ENCODE measurements at regions not wholly inside any gene's neighbourhood (a gene's known extent, or its start where the extent isn't known, plus 50 kb on each side); places are given as distances from the start of the nearest gene placed in this dataset.

- no peak for DNase-seq (ENCODE audit: low read depth)
Observed at GRCh38 chr1:239886266-239886665, 205.4 kb upstream of the FMN2 start.

- no peak for DNase-seq (ENCODE audit: low read depth)
Observed at GRCh38 chr1:239888639-239889038, 203.0 kb upstream of the FMN2 start.

- DNase-seq (ENCODE audit: low read depth), result no peak
Observed at GRCh38 chr1:239891621-239892358, 199.9 kb upstream of the FMN2 start.

- DNase-seq (ENCODE audit: low read depth), result no peak
Observed at GRCh38 chr1:239892602-239893001, 199.1 kb upstream of the FMN2 start.

- DNase-seq (ENCODE audit: low read depth), result no peak
Observed at GRCh38 chr1:239893127-239893731, 198.5 kb upstream of the FMN2 start.

GRCh38 chr1:239896569-239896968 lies 195.1 kb upstream of the FMN2 start:
- no peak for DNase-seq (ENCODE audit: low read depth)

GRCh38 chr1:239896980-239897379 lies 194.7 kb upstream of the FMN2 start:
- DNase-seq (ENCODE audit: low read depth), result no peak

GRCh38 chr1:239897458-239897857 lies 194.2 kb upstream of the FMN2 start:
- no peak for DNase-seq (ENCODE audit: low read depth)

- peak; percentile 54 for DNase-seq (ENCODE audit: low read depth)
Observed at GRCh38 chr1:239898062-239898730, 193.5 kb upstream of the FMN2 start.

GRCh38 chr1:239899747-239900146 lies 191.9 kb upstream of the FMN2 start:
- DNase-seq (ENCODE audit: low read depth), result no peak

GRCh38 chr1:239906394-239906793 lies 185.3 kb upstream of the FMN2 start:
- no peak for DNase-seq (ENCODE audit: low read depth)

GRCh38 chr1:239909898-239910297 lies 181.8 kb upstream of the FMN2 start:
- no peak for DNase-seq (ENCODE audit: low read depth)

GRCh38 chr1:239912471-239912870 lies 179.2 kb upstream of the FMN2 start:
- no peak for DNase-seq (ENCODE audit: low read depth)

- no peak for DNase-seq (ENCODE audit: low read depth)
Observed at GRCh38 chr1:239913141-239913585, 178.5 kb upstream of the FMN2 start.

- no peak for DNase-seq (ENCODE audit: low read depth)
Observed at GRCh38 chr1:239914751-239915231, 176.9 kb upstream of the FMN2 start.

GRCh38 chr1:239918634-239919033 lies 173.0 kb upstream of the FMN2 start:
- DNase-seq (ENCODE audit: low read depth), result no peak

- no peak for DNase-seq (ENCODE audit: low read depth)
Observed at GRCh38 chr1:239920214-239920613, 171.5 kb upstream of the FMN2 start.

- DNase-seq (ENCODE audit: low read depth), result no peak
Observed at GRCh38 chr1:239922778-239923522, 168.7 kb upstream of the FMN2 start.

GRCh38 chr1:239924741-239925350 lies 166.8 kb upstream of the FMN2 start:
- no peak for DNase-seq (ENCODE audit: low read depth)

- DNase-seq (ENCODE audit: low read depth), result no peak
Observed at GRCh38 chr1:239926184-239926583, 165.5 kb upstream of the FMN2 start.

- DNase-seq (ENCODE audit: low read depth), result no peak
Observed at GRCh38 chr1:239929317-239929716, 162.4 kb upstream of the FMN2 start.
